DND-41 (cell line): ENCODE measurements at regions not wholly inside any gene's neighbourhood (a gene's known extent, or its start where the extent isn't known, plus 50 kb on each side); places are given as distances from the start of the nearest gene placed in this dataset.

Source experiments
- ATAC-seq: fragments of 200-7000 bp; cut with Tn5 transposase; 3 replicates; pipeline ENCODE4 v1.9.1; 2021; ENCODE audit warnings: low read depth; ENCODE audit not compliant: insufficient read depth
- DNase-seq: peaks from one replicate; pipeline ENCODE4 v3.0.0-alpha.2; 2020
- H2AFZ ChIP-seq: 2 replicates; pipeline ENCODE4 v1.6.0; 2012; ENCODE audit warnings: low read depth, low read length
- H3K27ac ChIP-seq: 2 replicates; pipeline ENCODE4 v1.5.1; 2012; ENCODE audit warnings: low read length, inconsistent platforms
- H3K27me3 ChIP-seq: fragments of 200-600 bp; sonication (generic); 2 replicates; pipeline ENCODE4 v1.6.0; 2012; ENCODE audit warnings: low read length, mild to moderate bottlenecking, inconsistent platforms; ENCODE audit not compliant: insufficient read depth, poor library complexity
- H3K36me3 ChIP-seq: 2 replicates; pipeline ENCODE4 v1.5.1; 2012; ENCODE audit warnings: low read length, inconsistent platforms; ENCODE audit not compliant: insufficient read depth
- H3K4me1 ChIP-seq: 2 replicates; pipeline ENCODE4 v1.5.1; 2012; ENCODE audit warnings: mild to moderate bottlenecking, low read length; ENCODE audit not compliant: insufficient read depth
- H3K4me2 ChIP-seq: 2 replicates; pipeline ENCODE4 v1.6.0; 2012; ENCODE audit warnings: mild to moderate bottlenecking, moderate library complexity, low read length, inconsistent platforms; ENCODE audit not compliant: insufficient read depth
- H3K4me3 ChIP-seq, 2 experiments: fragments of 200-600 bp in 1 of 2; shearing (Covaris generic) in 1 of 2; 2 replicates each; pipeline ENCODE4 v1.5.1; 2012 to 2016; ENCODE audit warnings: inconsistent platforms in 2 of 2, low read length in 2 of 2, mild to moderate bottlenecking in 2 of 2, low read depth in 1 of 2, moderate library complexity in 1 of 2
- H3K79me2 ChIP-seq: 2 replicates; pipeline ENCODE4 v1.6.0; 2012; ENCODE audit warnings: low read length, inconsistent platforms; ENCODE audit not compliant: insufficient read depth
- H3K9ac ChIP-seq: 2 replicates; pipeline ENCODE4 v1.6.0; 2012; ENCODE audit warnings: low read depth, mild to moderate bottlenecking, inconsistent platforms, low read length, moderate library complexity
- H3K9me3 ChIP-seq: 2 replicates; pipeline ENCODE4 v1.5.1; 2012; ENCODE audit warnings: low read length, moderate library complexity, mild to moderate bottlenecking, inconsistent platforms; ENCODE audit not compliant: insufficient read depth, severe bottlenecking
- H4K20me1 ChIP-seq: 2 replicates; pipeline ENCODE4 v1.6.0; 2012; ENCODE audit warnings: low read length; ENCODE audit not compliant: insufficient read depth
- EZH2 ChIP-seq: IDR thresholded peaks from 3 replicates; pipeline ENCODE4 v1.6.1; 2012; ENCODE audit warnings: borderline replicate concordance, low read depth, mild to moderate bottlenecking, moderate library complexity, low read length, inconsistent platforms; ENCODE audit not compliant: severe bottlenecking
- TF ChIP-seq, protein P1 (sequence below): IDR thresholded peaks from 2 replicates; pipeline ENCODE4 v1.5.1; 2012; ENCODE audit warnings: borderline replicate concordance, low read length, moderate library complexity, mild to moderate bottlenecking; ENCODE audit not compliant: poor library complexity, severe bottlenecking; ENCODE audit errors: extremely low read depth

DNA sequence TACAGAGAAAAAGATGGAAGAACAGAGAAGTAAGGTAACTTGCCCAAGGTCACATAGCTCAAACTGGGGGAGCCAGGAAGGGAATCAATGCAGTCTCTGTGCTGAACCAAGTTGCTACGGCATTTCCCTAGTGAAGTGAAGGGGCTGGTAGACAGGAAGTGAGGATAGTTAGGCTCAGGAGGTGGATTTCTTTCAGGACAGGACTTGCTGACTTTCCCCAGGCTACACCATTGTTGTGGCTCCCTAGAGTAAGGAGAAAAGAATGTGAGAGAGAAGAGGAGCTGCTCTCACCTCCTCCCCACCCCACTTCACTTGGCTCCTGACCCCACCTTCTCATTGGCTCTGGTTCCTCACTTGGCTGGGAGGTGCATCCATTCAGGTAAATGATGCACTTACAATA lies 316.9 kb downstream of the INHBA start:
- Histone ChIP-seq H3K36me3 (no peaks in the 10 kb centered on the region), H3K79me2 (no peaks in the 10 kb centered on the region), H3K27ac (no peak overlapping the region), H3K4me3 (no peak overlapping the region), H3K9ac (no peak overlapping the region), H4K20me1 (no peaks in the 10 kb centered on the region), H3K4me1 (no peaks in the 10 kb centered on the region), H3K27me3 (no peaks in the 10 kb centered on the region), H2AFZ (no peak overlapping the region), H3K9me3 (no peaks in the 10 kb centered on the region), H3K4me2 (no peak overlapping the region)
- DNase-seq: no peak
- no peak for TF ChIP-seq EZH2
- TF ChIP-seq, protein P1, sequence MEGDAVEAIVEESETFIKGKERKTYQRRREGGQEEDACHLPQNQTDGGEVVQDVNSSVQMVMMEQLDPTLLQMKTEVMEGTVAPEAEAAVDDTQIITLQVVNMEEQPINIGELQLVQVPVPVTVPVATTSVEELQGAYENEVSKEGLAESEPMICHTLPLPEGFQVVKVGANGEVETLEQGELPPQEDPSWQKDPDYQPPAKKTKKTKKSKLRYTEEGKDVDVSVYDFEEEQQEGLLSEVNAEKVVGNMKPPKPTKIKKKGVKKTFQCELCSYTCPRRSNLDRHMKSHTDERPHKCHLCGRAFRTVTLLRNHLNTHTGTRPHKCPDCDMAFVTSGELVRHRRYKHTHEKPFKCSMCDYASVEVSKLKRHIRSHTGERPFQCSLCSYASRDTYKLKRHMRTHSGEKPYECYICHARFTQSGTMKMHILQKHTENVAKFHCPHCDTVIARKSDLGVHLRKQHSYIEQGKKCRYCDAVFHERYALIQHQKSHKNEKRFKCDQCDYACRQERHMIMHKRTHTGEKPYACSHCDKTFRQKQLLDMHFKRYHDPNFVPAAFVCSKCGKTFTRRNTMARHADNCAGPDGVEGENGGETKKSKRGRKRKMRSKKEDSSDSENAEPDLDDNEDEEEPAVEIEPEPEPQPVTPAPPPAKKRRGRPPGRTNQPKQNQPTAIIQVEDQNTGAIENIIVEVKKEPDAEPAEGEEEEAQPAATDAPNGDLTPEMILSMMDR: no peak
- no peak for ATAC-seq

DNA sequence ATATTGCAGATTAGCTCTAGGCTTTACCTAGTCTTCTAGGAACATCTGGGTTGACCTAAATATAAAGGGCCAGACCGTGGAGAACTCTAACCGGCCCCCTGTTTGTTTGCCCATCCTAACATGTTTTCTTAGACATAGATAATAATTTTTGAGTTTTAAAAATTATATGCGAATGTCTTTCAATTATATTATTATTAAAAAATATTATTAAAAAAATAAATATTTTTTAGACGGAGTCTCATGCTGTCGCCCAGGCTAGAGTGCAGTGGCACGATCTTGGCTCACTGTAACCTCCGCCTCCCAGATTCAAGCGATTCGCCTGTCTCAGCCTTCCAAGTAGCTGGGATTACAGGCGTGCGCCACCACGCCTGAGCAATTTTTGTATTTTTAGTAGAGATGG lies 318.5 kb downstream of the INHBA start:
- no peak for ATAC-seq
- TF ChIP-seq, protein P1: no peak
- TF ChIP-seq EZH2: no peak
- H3K27ac ChIP-seq: no peak overlapping the region
- H3K4me1 ChIP-seq: no peaks in the 10 kb centered on the region
- H2AFZ ChIP-seq: no peak overlapping the region
- no peak overlapping the region for H3K4me3 ChIP-seq
- H3K4me2 ChIP-seq: no peak overlapping the region
- no peaks in the 10 kb centered on the region for H3K9me3 ChIP-seq
- no peak for DNase-seq
- no peaks in the 10 kb centered on the region for H3K36me3 ChIP-seq
- H3K27me3 ChIP-seq: no peaks in the 10 kb centered on the region
- H3K9ac ChIP-seq: no peak overlapping the region
- no peaks in the 10 kb centered on the region for H4K20me1 ChIP-seq
- H3K79me2 ChIP-seq: no peaks in the 10 kb centered on the region

DNA sequence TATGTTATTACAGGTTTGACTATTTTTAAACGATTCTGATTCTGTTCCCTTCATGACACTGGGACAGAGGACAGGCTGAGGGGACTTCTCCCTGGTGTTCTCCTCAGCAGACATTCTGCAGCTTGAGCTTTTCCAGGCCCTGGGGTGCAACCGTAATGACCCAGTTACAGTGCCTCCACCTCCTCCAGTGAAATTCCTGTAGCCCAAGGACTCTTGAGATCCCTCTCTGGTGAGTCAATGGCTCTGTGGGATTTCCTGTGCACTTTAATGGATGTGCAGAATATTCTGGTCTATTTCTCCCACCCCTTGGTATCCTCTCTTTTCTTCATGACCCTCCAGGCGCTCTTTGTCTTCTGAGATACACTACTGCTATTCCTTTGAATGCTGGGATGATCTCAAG lies 319.3 kb downstream of the INHBA start:
- no peaks in the 10 kb centered on the region for H3K36me3 ChIP-seq
- H3K9me3 ChIP-seq: no peaks in the 10 kb centered on the region
- H2AFZ ChIP-seq: no peak overlapping the region
- H3K4me2 ChIP-seq: no peak overlapping the region
- ATAC-seq (no peak), DNase-seq (no peak)
- H3K27me3 ChIP-seq: no peaks in the 10 kb centered on the region
- H3K9ac ChIP-seq: no peak overlapping the region
- no peak overlapping the region for H3K4me3 ChIP-seq
- TF ChIP-seq, protein P1: no peak
- no peak for TF ChIP-seq EZH2
- H3K79me2 ChIP-seq: no peaks in the 10 kb centered on the region
- H3K4me1 ChIP-seq: no peaks in the 10 kb centered on the region
- H3K27ac ChIP-seq: no peak overlapping the region
- no peaks in the 10 kb centered on the region for H4K20me1 ChIP-seq

GRCh38 chr7:41378156-41378555 lies 324.7 kb downstream of the INHBA start:
- Histone ChIP-seq H3K4me3 (no peak overlapping the region), H3K36me3 (no peaks in the 10 kb centered on the region), H2AFZ (no peak overlapping the region), H4K20me1 (no peaks in the 10 kb centered on the region), H3K79me2 (no peaks in the 10 kb centered on the region), H3K9me3 (no peaks in the 10 kb centered on the region), H3K4me1 (no peaks in the 10 kb centered on the region), H3K4me2 (no peak overlapping the region), H3K27me3 (no peaks in the 10 kb centered on the region), H3K27ac (no peak overlapping the region), H3K9ac (no peak overlapping the region)
- DNase-seq (no peak), ATAC-seq (no peak)
- TF ChIP-seq, protein P1: no peak
- TF ChIP-seq EZH2: no peak
